ENCODE measurements at regions not wholly inside any gene's neighbourhood (a gene's known extent, or its start where the extent isn't known, plus 50 kb on each side); places are given as distances from the start of the nearest gene placed in this dataset.

DNA sequence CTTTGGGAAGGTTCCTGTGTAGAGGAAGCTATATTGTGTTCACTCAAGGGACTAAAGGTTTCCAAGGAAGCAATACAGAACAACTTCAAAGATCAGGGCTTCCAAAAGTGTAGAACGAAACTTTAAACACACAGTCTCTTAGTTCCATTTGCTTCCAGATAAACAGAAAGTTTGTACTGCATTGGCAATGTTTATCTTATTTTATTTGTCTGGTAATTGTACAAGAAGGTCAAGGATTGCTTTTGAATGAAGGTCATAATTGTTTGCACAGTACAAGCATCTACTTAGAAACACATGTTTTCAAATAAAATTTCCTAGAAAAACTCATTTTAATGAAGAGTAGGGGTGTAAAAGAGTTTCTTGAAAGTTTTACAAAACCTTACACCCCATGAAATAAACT lies 712.7 kb upstream of the SGCG start:
- TF ChIP-seq POLR2A (IDR thresholded peaks at IDR 0.05), result no peak
- TF ChIP-seq, protein P1, sequence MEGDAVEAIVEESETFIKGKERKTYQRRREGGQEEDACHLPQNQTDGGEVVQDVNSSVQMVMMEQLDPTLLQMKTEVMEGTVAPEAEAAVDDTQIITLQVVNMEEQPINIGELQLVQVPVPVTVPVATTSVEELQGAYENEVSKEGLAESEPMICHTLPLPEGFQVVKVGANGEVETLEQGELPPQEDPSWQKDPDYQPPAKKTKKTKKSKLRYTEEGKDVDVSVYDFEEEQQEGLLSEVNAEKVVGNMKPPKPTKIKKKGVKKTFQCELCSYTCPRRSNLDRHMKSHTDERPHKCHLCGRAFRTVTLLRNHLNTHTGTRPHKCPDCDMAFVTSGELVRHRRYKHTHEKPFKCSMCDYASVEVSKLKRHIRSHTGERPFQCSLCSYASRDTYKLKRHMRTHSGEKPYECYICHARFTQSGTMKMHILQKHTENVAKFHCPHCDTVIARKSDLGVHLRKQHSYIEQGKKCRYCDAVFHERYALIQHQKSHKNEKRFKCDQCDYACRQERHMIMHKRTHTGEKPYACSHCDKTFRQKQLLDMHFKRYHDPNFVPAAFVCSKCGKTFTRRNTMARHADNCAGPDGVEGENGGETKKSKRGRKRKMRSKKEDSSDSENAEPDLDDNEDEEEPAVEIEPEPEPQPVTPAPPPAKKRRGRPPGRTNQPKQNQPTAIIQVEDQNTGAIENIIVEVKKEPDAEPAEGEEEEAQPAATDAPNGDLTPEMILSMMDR (IDR thresholded peaks at IDR 0.05), result no peak
- intact Hi-C loops (cut with DNase I), result no loop called here
- ATAC-seq (no peak), DNase-seq (no peak)
- Histone ChIP-seq H3K36me3 (no peaks in the 10 kb centered on the region), H3K4me3 (no peak overlapping the region), H3K4me1 (peaks cover 0 to 3% (median 0%) of the 10 kb centered on the region in 12 donors), H3K9me3 (no peaks in the 10 kb centered on the region), H3K27ac (no peak overlapping the region), H3K27me3 (no peaks in the 10 kb centered on the region)
- WGBS, 4 donors, result 51 to 68% (median 61%) methylated on average over 1 of the region's 1 CpG

DNA sequence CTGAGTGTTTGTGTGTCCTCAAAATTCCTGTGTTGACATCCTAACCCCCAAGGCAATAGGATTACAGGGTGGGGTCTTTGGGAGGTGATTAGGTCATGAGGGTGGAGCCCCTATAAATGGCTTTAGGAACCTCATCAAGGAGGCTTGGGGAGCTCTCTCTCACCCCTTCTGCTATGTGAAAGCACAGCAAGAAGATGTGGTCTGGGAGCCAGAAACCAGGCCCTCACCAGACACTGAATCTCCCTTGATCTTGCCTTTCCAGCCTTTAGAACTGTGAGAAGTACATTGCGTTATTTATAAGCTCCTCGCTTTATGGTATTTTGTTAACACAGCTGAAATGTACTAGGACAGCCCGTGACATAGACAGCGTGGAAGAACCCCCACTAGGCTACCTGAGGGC lies 712.0 kb upstream of the SGCG start:
- 72 to 91% (median 81%) methylated on average over 4 of the region's 4 CpGs for WGBS, 4 donors
- Histone ChIP-seq H3K9me3 (no peaks in the 10 kb centered on the region), H3K27ac (peak overlapping the region in 1 of 12 donors; percentile 10), H3K4me1 (no peaks in the 10 kb centered on the region), H3K36me3 (no peaks in the 10 kb centered on the region), H3K4me3 (no peak overlapping the region), H3K27me3 (no peaks in the 10 kb centered on the region)
- DNase-seq (no peak), ATAC-seq (no peak)
- intact Hi-C loops (cut with DNase I), result no loop called here
- no peak for TF ChIP-seq POLR2A (IDR thresholded peaks at IDR 0.05)
- TF ChIP-seq, protein P1 (IDR thresholded peaks at IDR 0.05), result no peak

DNA sequence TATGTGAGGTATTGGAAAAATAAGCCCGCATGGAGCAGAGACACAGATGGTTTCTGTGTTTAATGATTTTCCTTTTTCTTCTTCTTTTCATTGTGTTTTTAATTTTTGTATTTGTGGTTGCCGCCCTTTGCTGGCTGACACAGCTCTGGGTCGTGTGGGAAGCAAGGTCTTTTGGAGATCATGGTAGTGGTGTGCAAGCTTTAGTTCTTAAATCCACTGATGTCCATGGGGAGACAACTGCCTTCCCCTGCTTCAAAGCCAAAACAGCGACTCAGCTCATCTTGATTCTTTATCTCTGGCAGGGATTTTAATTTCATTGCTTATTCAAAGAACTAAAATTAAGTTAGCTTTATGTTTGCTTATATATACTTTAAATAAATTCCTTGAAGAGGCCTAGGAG lies 711.3 kb upstream of the SGCG start:
- DNase-seq, result no peak

DNA sequence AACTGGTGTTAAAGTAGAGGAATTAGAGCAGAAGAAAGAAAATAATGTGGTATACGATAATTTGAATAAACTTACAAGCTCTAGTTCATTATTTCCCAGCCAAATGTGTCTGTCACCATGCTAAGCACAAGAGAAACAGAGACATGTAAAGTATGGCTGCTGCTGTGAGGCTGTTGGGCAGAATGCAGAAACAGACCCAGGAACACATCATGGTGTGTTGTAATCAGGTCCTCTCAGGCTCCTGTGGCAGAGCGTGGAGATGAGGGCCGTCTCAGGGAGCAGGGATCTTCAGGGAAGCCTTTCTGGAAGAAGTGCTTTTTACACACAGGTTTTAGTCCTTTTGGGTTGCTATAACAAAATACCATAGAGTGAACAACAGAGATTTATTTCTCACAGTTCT lies 710.7 kb upstream of the SGCG start:
- Histone ChIP-seq H3K27me3 (no peaks in the 10 kb centered on the region), H3K27ac (no peak overlapping the region), H3K4me1 (no peaks in the 10 kb centered on the region), H3K4me3 (no peak overlapping the region), H3K36me3 (no peaks in the 10 kb centered on the region), H3K9me3 (no peaks in the 10 kb centered on the region)
- ATAC-seq (no peak), DNase-seq (no peak)
- intact Hi-C loops (cut with DNase I), result no loop called here
- 76 to 89% (median 80%) methylated on average over 3 of the region's 3 CpGs for WGBS, 4 donors
- TF ChIP-seq, protein P1 (IDR thresholded peaks at IDR 0.05), result no peak
- no peak for TF ChIP-seq POLR2A (IDR thresholded peaks at IDR 0.05)

More for the DNA sequence above, 711.3 kb upstream of the SGCG start:
- TF ChIP-seq POLR2A (IDR thresholded peaks at IDR 0.05), result no peak
- TF ChIP-seq, protein P1 (IDR thresholded peaks at IDR 0.05), result no peak
- Histone ChIP-seq H3K36me3 (no peaks in the 10 kb centered on the region), H3K4me1 (no peaks in the 10 kb centered on the region), H3K27me3 (no peaks in the 10 kb centered on the region), H3K9me3 (no peaks in the 10 kb centered on the region), H3K27ac (no peak overlapping the region), H3K4me3 (no peak overlapping the region)
- intact Hi-C loops (cut with DNase I), result no loop called here
- no peak for ATAC-seq
- WGBS, 4 donors, result 67 to 84% (median 77%) methylated on average over 4 of the region's 4 CpGs
